H9 (cell line): ENCODE measurements at regions not wholly inside any gene's neighbourhood (a gene's known extent, or its start where the extent isn't known, plus 50 kb on each side); places are given as distances from the start of the nearest gene placed in this dataset.

Source experiments
- DNase-seq: peaks from one replicate; pipeline ENCODE4 v3.0.0-alpha.2; 2017
- H2AFZ ChIP-seq: one replicate; pipeline ENCODE4 v1.6.1; 2013; ENCODE audit warnings: mild to moderate bottlenecking, low read length, control low read depth, moderate library complexity
- H2AK5ac ChIP-seq: 2 replicates; pipeline ENCODE4 v1.6.1; 2013; ENCODE audit warnings: low read length, control low read depth, mixed read lengths; ENCODE audit not compliant: insufficient read length
- H2BK120ac ChIP-seq: one replicate; pipeline ENCODE4 v1.6.1; 2013; ENCODE audit warnings: low read depth, mild to moderate bottlenecking, low read length, control low read depth, inconsistent platforms; ENCODE audit not compliant: poor library complexity, severe bottlenecking
- H2BK12ac ChIP-seq: 2 replicates; pipeline ENCODE4 v1.6.1; 2013; ENCODE audit warnings: low read length, control low read depth, mixed read lengths, low read depth; ENCODE audit not compliant: insufficient read length
- H2BK15ac ChIP-seq: 2 replicates; pipeline ENCODE4 v1.6.1; 2013; ENCODE audit warnings: low read depth, low read length, control low read depth
- H2BK20ac ChIP-seq: one replicate; pipeline ENCODE4 v1.6.1; 2013; ENCODE audit warnings: low read depth, mild to moderate bottlenecking, low read length, control low read depth, inconsistent platforms; ENCODE audit not compliant: poor library complexity, severe bottlenecking
- H2BK5ac ChIP-seq: 2 replicates; pipeline ENCODE4 v1.6.1; 2013; ENCODE audit warnings: low read length, control low read depth, mixed read lengths; ENCODE audit not compliant: insufficient read length
- H3K14ac ChIP-seq: 2 replicates; pipeline ENCODE4 v1.6.1; 2013; ENCODE audit warnings: low read length, control low read depth; ENCODE audit not compliant: insufficient read depth
- H3K18ac ChIP-seq: 2 replicates; pipeline ENCODE4 v1.6.1; 2013; ENCODE audit warnings: low read depth, mild to moderate bottlenecking, mixed read lengths, low read length, control low read depth; ENCODE audit not compliant: insufficient read length
- H3K23ac ChIP-seq: 2 replicates; pipeline ENCODE4 v1.6.1; 2013; ENCODE audit warnings: low read length, control low read depth, mixed read lengths, low read depth; ENCODE audit not compliant: insufficient read length
- H3K23me2 ChIP-seq: 2 replicates; pipeline ENCODE4 v1.6.1; 2013; ENCODE audit warnings: low read depth, mild to moderate bottlenecking, mixed read lengths, low read length, control low read depth; ENCODE audit not compliant: insufficient read length, poor library complexity, severe bottlenecking
- H3K27ac ChIP-seq: 2 replicates; pipeline ENCODE4 v1.5.1; 2013; ENCODE audit warnings: low read length, control low read depth, mixed read lengths, low read depth; ENCODE audit not compliant: insufficient read length
- H3K27me3 ChIP-seq: 2 replicates; pipeline ENCODE4 v1.6.1; 2013; ENCODE audit warnings: low read length, control low read depth, inconsistent platforms; ENCODE audit not compliant: insufficient read depth
- H3K4ac ChIP-seq: 2 replicates; pipeline ENCODE4 v1.6.1; 2013; ENCODE audit warnings: low read depth, mild to moderate bottlenecking, control low read depth, inconsistent platforms, low read length, moderate library complexity
- H3K4me1 ChIP-seq: 2 replicates; pipeline ENCODE4 v1.6.1; 2013; ENCODE audit warnings: low read length, control low read depth, inconsistent platforms; ENCODE audit not compliant: insufficient read depth
- H3K4me2 ChIP-seq: 2 replicates; pipeline ENCODE4 v1.6.1; 2013; ENCODE audit warnings: low read length, control low read depth, mixed read lengths; ENCODE audit not compliant: insufficient read length, insufficient read depth
- H3K56ac ChIP-seq: 2 replicates; pipeline ENCODE4 v1.6.1; 2013; ENCODE audit warnings: low read depth, mild to moderate bottlenecking, mixed read lengths, low read length, control low read depth; ENCODE audit not compliant: insufficient read length
- H3K79me1 ChIP-seq: 2 replicates; pipeline ENCODE4 v1.6.1; 2013; ENCODE audit warnings: low read depth, mild to moderate bottlenecking, moderate library complexity, low read length, control low read depth, inconsistent platforms; ENCODE audit not compliant: insufficient read depth, poor library complexity, severe bottlenecking
- H3K79me2 ChIP-seq: 2 replicates; pipeline ENCODE4 v1.6.1; 2013; ENCODE audit warnings: low read length, control low read depth, inconsistent platforms; ENCODE audit not compliant: insufficient read depth
- H3K9ac ChIP-seq: 2 replicates; pipeline ENCODE4 v1.6.1; 2013; ENCODE audit warnings: low read length, control low read depth, mixed read lengths; ENCODE audit not compliant: insufficient read length; ENCODE audit errors: extremely low read depth
- H3K9me3 ChIP-seq: one replicate; pipeline ENCODE4 v1.6.1; 2013; ENCODE audit warnings: low read depth, low read length, inconsistent platforms; ENCODE audit not compliant: control insufficient read depth
- H3T11ph ChIP-seq: one replicate; pipeline ENCODE4 v1.6.1; 2013; ENCODE audit warnings: mild to moderate bottlenecking, low read length, control low read depth, inconsistent platforms
- H4K20me1 ChIP-seq: one replicate; pipeline ENCODE4 v1.6.1; 2013; ENCODE audit not compliant: control insufficient read depth, insufficient read length, insufficient read depth
- H4K5ac ChIP-seq: 2 replicates; pipeline ENCODE4 v1.6.1; 2013; ENCODE audit warnings: low read depth, mild to moderate bottlenecking, mixed read lengths, low read length, control low read depth; ENCODE audit not compliant: insufficient read length
- H4K8ac ChIP-seq: replicated peaks from 2 replicates; pipeline ENCODE4 v1.6.1; 2013; ENCODE audit warnings: low read length, control low read depth, mixed read lengths, low read depth; ENCODE audit not compliant: insufficient read length
- H4K91ac ChIP-seq: 2 replicates; pipeline ENCODE4 v1.6.1; 2013; ENCODE audit warnings: low read depth, mild to moderate bottlenecking, moderate library complexity, mixed read lengths, low read length, control low read depth; ENCODE audit not compliant: insufficient read length
- H3K27ac Mint-ChIP-seq, 3 experiments: 2 replicates in 2 of 3; 3 replicates in 1 of 3; pipeline ENCODE4 v1.8.0; 2020 to 2021; ENCODE audit warnings: mixed read lengths in 3 of 3, mild to moderate bottlenecking in 1 of 3, moderate library complexity in 1 of 3
- H3K27me3 Mint-ChIP-seq: 2 replicates; pipeline ENCODE4 v1.8.0; 2021; ENCODE audit warnings: low read depth, mild to moderate bottlenecking, moderate library complexity, mixed read lengths
- H3K36me3 Mint-ChIP-seq, 3 experiments: 2 replicates in 2 of 3; 3 replicates in 1 of 3; pipeline ENCODE4 v1.8.0; 2020 to 2021; ENCODE audit warnings: low read depth in 3 of 3, mixed read lengths in 3 of 3; ENCODE audit not compliant: insufficient read depth in 1 of 3
- H3K4me1 Mint-ChIP-seq, 2 experiments: 2 replicates each; pipeline ENCODE4 v1.8.0; 2020; ENCODE audit warnings: mixed read lengths in 2 of 2
- H3K4me3 Mint-ChIP-seq, 2 experiments: 2 replicates in 1 of 2; 3 replicates in 1 of 2; pipeline ENCODE4 v1.8.0; 2020 to 2021; ENCODE audit warnings: mild to moderate bottlenecking in 2 of 2, mixed read lengths in 2 of 2, moderate library complexity in 1 of 2
- H3K9me3 Mint-ChIP-seq, 2 experiments: 2 replicates in 1 of 2; 3 replicates in 1 of 2; pipeline ENCODE4 v1.8.0; 2020; ENCODE audit warnings: mild to moderate bottlenecking in 2 of 2, mixed read lengths in 2 of 2, moderate library complexity in 1 of 2
- CTCF ChIP-seq: fragments of 200-600 bp; sonication (generic); conservative IDR thresholded peaks from 3 replicates; pipeline ENCODE4 v1.8.0; 2021; ENCODE audit warnings: antibody characterized with exemption, mild to moderate bottlenecking

GRCh38 chr11:33982661-33983060, 68.9 kb upstream of the CAPRIN1 start:
- H3T11ph ChIP-seq = no peak overlapping the region
- no peak overlapping the region for H3K14ac ChIP-seq
- H3K27me3 ChIP-seq = no peaks in the 10 kb centered on the region
- H3K4ac ChIP-seq = no peak overlapping the region
- no peak overlapping the region for H2BK20ac ChIP-seq
- Mint-ChIP-seq H3K36me3 (no peaks in the 10 kb centered on the region), H3K4me1 (no peaks in the 10 kb centered on the region), H3K9me3 (peaks cover 4 to 9% of the 10 kb centered on the region in 2 experiments; a peak in 3 of 5 replicates), H3K27me3 (no peaks in the 10 kb centered on the region), H3K27ac (no peak overlapping the region), H3K4me3 (no peak overlapping the region)
- H3K18ac ChIP-seq = no peak overlapping the region
- no peak overlapping the region for H2BK120ac ChIP-seq
- H4K20me1 ChIP-seq = no peaks in the 10 kb centered on the region
- no peak overlapping the region for H4K91ac ChIP-seq
- no peak for TF ChIP-seq CTCF
- H3K9me3 ChIP-seq = no peaks in the 10 kb centered on the region
- H2AK5ac ChIP-seq = no peak overlapping the region
- H3K9ac ChIP-seq = no peak overlapping the region
- H3K23me2 ChIP-seq = no peaks in the 10 kb centered on the region
- H4K8ac ChIP-seq = no peak overlapping the region
- H2BK12ac ChIP-seq = no peak overlapping the region
- H2BK5ac ChIP-seq = no peak overlapping the region
- H3K23ac ChIP-seq = no peak overlapping the region
- H4K5ac ChIP-seq = no peak overlapping the region
- H3K27ac ChIP-seq = no peak overlapping the region
- DNase-seq = no peak
- H3K79me1 ChIP-seq = no peaks in the 10 kb centered on the region
- H2AFZ ChIP-seq = no peak overlapping the region
- H3K4me1 ChIP-seq = no peaks in the 10 kb centered on the region
- H3K4me2 ChIP-seq = no peak overlapping the region
- no peak overlapping the region for H3K56ac ChIP-seq
- no peak overlapping the region for H2BK15ac ChIP-seq
- no peaks in the 10 kb centered on the region for H3K79me2 ChIP-seq
